HL-60 (cell line): ENCODE measurements at regions not wholly inside any gene's neighbourhood (a gene's known extent, or its start where the extent isn't known, plus 50 kb on each side); places are given as distances from the start of the nearest gene placed in this dataset.

Experiments used
- REST ChIP-seq: IDR thresholded peaks from 2 replicates; pipeline ENCODE4 v1.6.1; 2012; ENCODE audit warnings: low read depth; ENCODE audit not compliant: insufficient replicate concordance
- TF ChIP-seq, protein P1 (sequence below): IDR thresholded peaks from one replicate; pipeline ENCODE4 v1.5.1; 2011; ENCODE audit warnings: low read length, control low read depth, inconsistent platforms; ENCODE audit not compliant: insufficient read depth

DNA sequence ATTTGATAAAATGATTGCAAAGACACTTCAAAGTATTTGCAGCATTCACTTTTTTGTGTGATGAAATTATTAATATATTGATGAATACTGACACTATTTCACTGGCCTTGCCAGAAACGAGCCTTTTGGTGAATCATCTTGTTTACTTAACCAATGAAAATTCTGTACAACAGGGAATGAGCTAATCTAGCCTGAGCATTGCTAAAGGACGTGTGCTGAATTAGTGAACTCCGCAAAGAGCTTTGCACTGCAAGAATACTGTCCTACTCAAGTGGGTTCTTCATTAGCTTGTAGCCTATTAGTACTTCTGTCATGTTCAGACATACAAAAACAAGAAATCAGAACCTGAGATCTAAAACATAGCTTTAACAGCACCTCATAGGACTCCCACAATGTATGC lies 172.0 kb upstream of the NRSN1 start:
- no peak for TF ChIP-seq REST
- TF ChIP-seq, protein P1, sequence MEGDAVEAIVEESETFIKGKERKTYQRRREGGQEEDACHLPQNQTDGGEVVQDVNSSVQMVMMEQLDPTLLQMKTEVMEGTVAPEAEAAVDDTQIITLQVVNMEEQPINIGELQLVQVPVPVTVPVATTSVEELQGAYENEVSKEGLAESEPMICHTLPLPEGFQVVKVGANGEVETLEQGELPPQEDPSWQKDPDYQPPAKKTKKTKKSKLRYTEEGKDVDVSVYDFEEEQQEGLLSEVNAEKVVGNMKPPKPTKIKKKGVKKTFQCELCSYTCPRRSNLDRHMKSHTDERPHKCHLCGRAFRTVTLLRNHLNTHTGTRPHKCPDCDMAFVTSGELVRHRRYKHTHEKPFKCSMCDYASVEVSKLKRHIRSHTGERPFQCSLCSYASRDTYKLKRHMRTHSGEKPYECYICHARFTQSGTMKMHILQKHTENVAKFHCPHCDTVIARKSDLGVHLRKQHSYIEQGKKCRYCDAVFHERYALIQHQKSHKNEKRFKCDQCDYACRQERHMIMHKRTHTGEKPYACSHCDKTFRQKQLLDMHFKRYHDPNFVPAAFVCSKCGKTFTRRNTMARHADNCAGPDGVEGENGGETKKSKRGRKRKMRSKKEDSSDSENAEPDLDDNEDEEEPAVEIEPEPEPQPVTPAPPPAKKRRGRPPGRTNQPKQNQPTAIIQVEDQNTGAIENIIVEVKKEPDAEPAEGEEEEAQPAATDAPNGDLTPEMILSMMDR, result no peak
